Upper lobe of right lung (tissue), 1 donor: ENCODE measurements at regions not wholly inside any gene's neighbourhood (a gene's known extent, or its start where the extent isn't known, plus 50 kb on each side); places are given as distances from the start of the nearest gene placed in this dataset.

Source experiments
- ATAC-seq: fragments of 200-7000 bp; cut with Tn5 transposase; one replicate; pipeline ENCODE4 v1.9.1; 2020; ENCODE audit warnings: mild to moderate bottlenecking, moderate library complexity
- DNase-seq: peaks from one replicate; pipeline ENCODE4 v3.0.0-alpha.2; 2020
- H3K27ac ChIP-seq: fragments of 200-600 bp; one replicate; pipeline ENCODE4 v1.8.0; 2022
- H3K27me3 ChIP-seq: fragments of 200-600 bp; one replicate; pipeline ENCODE4 v1.8.0; 2022; ENCODE audit warnings: mild to moderate bottlenecking
- H3K36me3 ChIP-seq: fragments of 200-600 bp; one replicate; pipeline ENCODE4 v1.8.0; 2022
- H3K4me1 ChIP-seq: fragments of 200-600 bp; one replicate; pipeline ENCODE4 v1.8.0; 2022
- H3K4me3 ChIP-seq: fragments of 200-600 bp; one replicate; pipeline ENCODE4 v1.8.0; 2022; ENCODE audit warnings: mild to moderate bottlenecking
- H3K9me3 ChIP-seq: fragments of 200-600 bp; one replicate; pipeline ENCODE4 v1.8.0; 2022
- CTCF ChIP-seq: fragments of 200-600 bp; IDR thresholded peaks from one replicate; pipeline ENCODE4 v1.8.0; 2022; ENCODE audit warnings: antibody characterized with exemption
- intact Hi-C: fragments of 100-400 bp; cut with DNase I; formaldehyde crosslinking; loops from one replicate; pipeline ENCODE4 v1.11.0; 2022
- donor health status: DM: no; HTN: yes; CAD: no; lungs with severe emphysema.

GRCh38 chr5:173816728-173817127, 71.4 kb upstream of the CPEB4 start:
- TF ChIP-seq CTCF = no peak
- Histone ChIP-seq H3K9me3 (peaks cover 3% of the 10 kb centered on the region), H3K27ac (no peak overlapping the region), H3K4me1 (no peaks in the 10 kb centered on the region), H3K27me3 (no peaks in the 10 kb centered on the region), H3K36me3 (no peaks in the 10 kb centered on the region), H3K4me3 (no peak overlapping the region)
- DNase-seq = no peak
- intact Hi-C loops = no loop called here
- no peak for ATAC-seq

GRCh38 chr5:173817561-173817960, 70.6 kb upstream of the CPEB4 start:
- DNase-seq = no peak
- Histone ChIP-seq H3K4me3 (no peak overlapping the region), H3K9me3 (peaks cover 3% of the 10 kb centered on the region), H3K36me3 (no peaks in the 10 kb centered on the region), H3K27ac (no peak overlapping the region), H3K4me1 (no peaks in the 10 kb centered on the region), H3K27me3 (no peaks in the 10 kb centered on the region)
- intact Hi-C loops = no loop called here
- ATAC-seq = no peak
- no peak for TF ChIP-seq CTCF

- H3K27ac ChIP-seq = no peak overlapping the region
Measured at GRCh38 chr5:173819521-173819920, 68.6 kb upstream of the CPEB4 start.

GRCh38 chr5:173823274-173823644, 64.9 kb upstream of the CPEB4 start:
- Histone ChIP-seq H3K4me3 (no peak overlapping the region), H3K27ac (no peak overlapping the region), H3K36me3 (no peaks in the 10 kb centered on the region), H3K4me1 (peaks cover 20% of the 10 kb centered on the region), H3K9me3 (peaks cover 3% of the 10 kb centered on the region), H3K27me3 (no peaks in the 10 kb centered on the region)
- no peak for ATAC-seq
- no peak for TF ChIP-seq CTCF
- DNase-seq = no peak
- intact Hi-C loops = no loop called here

More at GRCh38 chr5:173819521-173819920, 68.6 kb upstream of the CPEB4 start:
- Histone ChIP-seq H3K27me3 (no peaks in the 10 kb centered on the region), H3K36me3 (no peaks in the 10 kb centered on the region), H3K4me3 (no peak overlapping the region), H3K4me1 (peaks cover 11% of the 10 kb centered on the region), H3K9me3 (peaks cover 3% of the 10 kb centered on the region)
- intact Hi-C loops = no loop called here
- DNase-seq (no peak), ATAC-seq (no peak)
- no peak for TF ChIP-seq CTCF

- no peak for TF ChIP-seq CTCF
- H3K4me3 ChIP-seq = no peak overlapping the region
- peak overlapping the region; percentile 63 for H3K27ac ChIP-seq
- ATAC-seq (peak; percentile 83), DNase-seq (no peak)
- H3K27me3 ChIP-seq = no peaks in the 10 kb centered on the region
- H3K4me1 ChIP-seq = peaks cover 20% of the 10 kb centered on the region
- no peaks in the 10 kb centered on the region for H3K36me3 ChIP-seq
- intact Hi-C loops = no loop called here
- H3K9me3 ChIP-seq = peaks cover 3% of the 10 kb centered on the region
Measured at GRCh38 chr5:173823721-173824567, 64.2 kb upstream of the CPEB4 start.
